22Rv1 (cell line): ENCODE measurements at regions not wholly inside any gene's neighbourhood (a gene's known extent, or its start where the extent isn't known, plus 50 kb on each side); places are given as distances from the start of the nearest gene placed in this dataset.
"Not testable (repeated sequence)": the region's sequence is repeated elsewhere in the genome, so short reads cannot be mapped to it uniquely, and the experiment has no call there.

Source experiments
- H3K27ac ChIP-seq: fragments of 450-650 bp; 2 replicates; pipeline ENCODE4 v1.5.1; 2017
- ZFX ChIP-seq: fragments of 450-650 bp; IDR thresholded peaks from 2 replicates; pipeline ENCODE4 v1.6.1; 2017; ENCODE audit warnings: antibody characterized with exemption, borderline replicate concordance
- TF ChIP-seq, protein P1 (sequence below): fragments of 450-650 bp; IDR thresholded peaks from 2 replicates; pipeline ENCODE4 v1.5.1; 2017; ENCODE audit warnings: mild to moderate bottlenecking

DNA sequence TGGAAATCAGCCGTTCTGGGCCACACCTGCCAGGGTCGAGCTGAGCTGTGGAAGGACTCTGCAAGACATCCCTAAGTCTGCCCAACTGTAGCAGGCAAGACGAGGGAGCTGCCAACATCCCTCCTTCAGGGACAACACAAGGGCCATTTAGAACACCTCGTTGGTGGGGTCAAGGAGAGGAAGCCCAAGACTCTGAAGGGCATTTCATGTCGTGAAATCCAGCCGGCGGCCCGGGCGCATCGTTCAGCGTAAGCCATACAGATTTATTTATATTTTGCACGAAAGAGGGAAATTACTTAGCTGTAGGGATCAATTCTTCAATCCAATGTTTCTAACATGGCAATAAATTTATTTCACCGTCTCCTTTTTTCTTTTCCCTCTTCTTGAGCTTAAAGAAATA, 101.7 kb upstream of the ZC3H12A start:
- TF ChIP-seq ZFX, result no peak
- TF ChIP-seq, protein P1, sequence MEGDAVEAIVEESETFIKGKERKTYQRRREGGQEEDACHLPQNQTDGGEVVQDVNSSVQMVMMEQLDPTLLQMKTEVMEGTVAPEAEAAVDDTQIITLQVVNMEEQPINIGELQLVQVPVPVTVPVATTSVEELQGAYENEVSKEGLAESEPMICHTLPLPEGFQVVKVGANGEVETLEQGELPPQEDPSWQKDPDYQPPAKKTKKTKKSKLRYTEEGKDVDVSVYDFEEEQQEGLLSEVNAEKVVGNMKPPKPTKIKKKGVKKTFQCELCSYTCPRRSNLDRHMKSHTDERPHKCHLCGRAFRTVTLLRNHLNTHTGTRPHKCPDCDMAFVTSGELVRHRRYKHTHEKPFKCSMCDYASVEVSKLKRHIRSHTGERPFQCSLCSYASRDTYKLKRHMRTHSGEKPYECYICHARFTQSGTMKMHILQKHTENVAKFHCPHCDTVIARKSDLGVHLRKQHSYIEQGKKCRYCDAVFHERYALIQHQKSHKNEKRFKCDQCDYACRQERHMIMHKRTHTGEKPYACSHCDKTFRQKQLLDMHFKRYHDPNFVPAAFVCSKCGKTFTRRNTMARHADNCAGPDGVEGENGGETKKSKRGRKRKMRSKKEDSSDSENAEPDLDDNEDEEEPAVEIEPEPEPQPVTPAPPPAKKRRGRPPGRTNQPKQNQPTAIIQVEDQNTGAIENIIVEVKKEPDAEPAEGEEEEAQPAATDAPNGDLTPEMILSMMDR, result no peak
- H3K27ac ChIP-seq, result no peak overlapping the region

DNA sequence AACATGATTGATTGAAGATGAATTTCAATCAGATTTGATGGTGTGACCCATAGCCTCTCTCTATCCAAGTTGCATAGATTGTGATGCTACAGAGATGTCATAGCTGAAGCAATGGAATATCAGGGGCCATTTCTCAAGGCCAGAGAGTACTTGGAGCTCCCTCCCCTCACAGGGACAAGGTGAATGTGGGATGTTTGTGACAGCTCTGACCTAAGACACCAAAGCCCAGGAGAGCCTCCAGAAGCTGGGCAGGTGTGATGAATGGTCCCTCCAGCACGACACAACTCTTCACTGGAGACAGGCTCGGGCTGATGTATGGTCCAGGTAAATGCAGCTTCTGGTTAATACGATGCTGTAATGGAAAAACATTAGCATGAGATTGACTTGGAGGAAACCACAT, 101.0 kb upstream of the ZC3H12A start:
- H3K27ac ChIP-seq, result no peak overlapping the region
- no peak for TF ChIP-seq ZFX
- TF ChIP-seq, protein P1, result no peak

DNA sequence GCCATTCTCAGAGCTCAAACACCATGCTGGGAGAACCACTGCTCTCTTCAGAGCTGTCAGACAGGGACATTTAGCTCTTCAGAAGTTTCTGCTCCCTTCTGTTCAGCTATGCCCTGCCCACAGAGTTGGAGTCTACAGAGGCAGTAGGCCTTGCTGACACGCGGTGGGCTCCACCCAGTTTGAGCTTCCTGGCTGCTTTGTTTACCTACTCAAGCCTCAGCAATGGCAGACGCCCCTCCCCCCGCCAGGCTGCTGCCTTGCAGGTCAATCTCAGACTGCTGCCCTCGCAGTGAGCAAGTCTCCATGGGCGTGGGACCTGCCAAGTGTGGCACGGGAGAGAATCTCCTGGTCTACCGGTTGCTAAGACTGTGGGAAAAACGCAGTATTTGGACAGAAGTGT, 93.8 kb upstream of the ZC3H12A start:
- H3K27ac ChIP-seq, result not testable (repeated sequence)

DNA sequence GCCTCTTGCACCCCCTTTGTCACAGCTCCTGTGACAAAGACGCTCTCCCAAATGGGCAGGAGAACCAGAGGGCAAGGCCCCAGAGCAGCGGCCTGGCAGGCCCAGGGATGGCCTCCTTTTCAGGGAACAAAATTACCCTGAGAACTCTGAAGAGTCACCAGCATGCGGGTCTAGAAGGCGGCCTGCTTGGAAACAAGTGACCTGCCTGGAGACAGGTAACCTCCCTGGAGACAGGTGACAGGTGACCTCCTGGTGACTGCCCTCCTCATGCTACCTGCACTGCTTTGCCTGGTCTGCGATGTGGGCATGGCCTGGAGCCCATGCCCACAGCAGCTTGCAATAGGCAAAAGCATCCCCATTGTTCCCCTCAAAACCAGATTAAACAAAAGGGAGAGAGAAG, 86.5 kb upstream of the ZC3H12A start:
- TF ChIP-seq, protein P1, result no peak
- TF ChIP-seq ZFX, result no peak
- no peak overlapping the region for H3K27ac ChIP-seq

DNA sequence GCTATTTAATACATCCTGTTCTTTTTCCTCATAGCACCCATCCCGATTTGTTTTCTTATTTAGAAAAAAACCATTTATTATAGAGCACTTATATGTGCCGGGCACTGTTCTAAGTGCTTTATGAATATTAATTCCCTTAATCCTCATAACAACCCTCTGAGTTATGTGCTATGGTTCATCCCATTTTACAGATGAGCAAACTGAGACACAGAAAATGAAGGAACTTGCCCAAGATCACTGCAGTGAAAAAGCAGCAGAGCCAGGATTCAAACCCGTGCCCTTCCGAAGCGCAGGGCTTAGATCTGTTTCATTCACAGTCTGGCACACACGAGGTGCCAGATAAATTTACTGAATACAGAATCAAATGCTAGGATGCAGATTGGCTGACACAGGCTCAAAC, 85.1 kb upstream of the ZC3H12A start:
- TF ChIP-seq, protein P1, result no peak
- TF ChIP-seq ZFX, result no peak
- no peak overlapping the region for H3K27ac ChIP-seq

DNA sequence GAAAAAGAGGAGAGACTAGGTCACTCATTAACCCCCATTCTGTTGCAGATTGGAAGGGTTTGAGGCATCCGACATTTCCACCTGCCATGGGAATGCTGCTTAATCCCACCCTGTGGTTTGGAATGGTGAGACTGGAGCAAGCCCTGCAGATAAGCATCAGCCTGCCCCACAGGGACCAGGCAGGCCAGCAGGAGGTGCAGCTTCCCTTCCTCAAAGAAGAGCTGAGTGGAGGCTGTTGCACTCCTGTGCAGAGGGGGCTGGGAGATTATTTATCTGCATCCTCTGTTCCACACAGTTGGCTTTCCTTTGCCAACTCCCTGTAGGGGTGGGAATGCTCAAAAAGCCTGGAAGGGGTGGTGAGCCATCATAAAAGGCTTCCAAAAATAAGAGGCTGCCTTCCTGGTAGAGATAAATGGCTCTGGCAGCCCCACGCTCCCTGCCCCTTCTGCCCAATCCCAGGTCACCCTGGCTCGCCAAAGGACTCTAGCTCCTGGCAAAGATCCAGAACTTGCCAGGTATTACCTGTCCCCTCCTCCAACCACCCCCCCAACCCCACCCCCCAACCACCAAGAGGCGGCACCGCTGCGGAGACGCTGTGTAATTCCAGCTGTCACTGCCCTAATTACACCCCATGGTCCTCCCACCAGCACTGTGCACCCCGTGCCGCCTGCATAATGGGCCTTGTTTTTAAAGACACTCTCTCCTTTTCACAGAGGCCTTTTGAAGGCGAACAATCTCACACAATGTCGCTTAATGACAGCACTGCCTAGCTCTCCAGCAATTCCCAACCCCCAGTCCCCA, 83.0 kb upstream of the ZC3H12A start:
- TF ChIP-seq ZFX, result no peak
- TF ChIP-seq, protein P1, result no peak
- no peak overlapping the region for H3K27ac ChIP-seq

DNA sequence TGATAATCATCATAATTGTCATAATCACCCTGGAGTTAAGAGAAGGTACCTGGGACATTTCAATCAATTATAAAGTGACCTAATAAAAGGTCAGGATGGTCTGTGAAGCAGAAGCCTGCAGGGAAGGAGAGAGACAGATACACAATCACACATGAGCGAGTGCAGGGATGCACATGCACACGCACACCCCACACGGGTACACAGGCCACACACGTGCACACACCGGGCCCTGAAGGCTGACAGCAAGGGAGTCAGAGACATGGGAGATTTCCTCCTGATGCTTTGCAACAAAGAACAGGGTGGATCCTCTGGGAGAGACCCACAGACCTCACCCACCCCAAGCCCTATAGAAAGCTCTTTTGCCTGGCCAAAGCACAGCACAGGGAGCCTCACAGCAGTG, 82.3 kb upstream of the ZC3H12A start:
- H3K27ac ChIP-seq, result no peak overlapping the region
- TF ChIP-seq, protein P1, result no peak
- TF ChIP-seq ZFX, result no peak
